Amniotic epithelial cell (primary cell): ENCODE measurements at regions not wholly inside any gene's neighbourhood (a gene's known extent, or its start where the extent isn't known, plus 50 kb on each side); places are given as distances from the start of the nearest gene placed in this dataset.
A peak's percentile ranks its signal among the peaks of the same experiment; 100 is the strongest.
"Not testable (repeated sequence)": the region's sequence is repeated elsewhere in the genome, so short reads cannot be mapped to it uniquely, and the experiment has no call there.

Experiments used
- DNase-seq: peaks from one replicate; pipeline ENCODE4 v3.0.0-alpha.2; 2010; ENCODE audit warnings: low read depth

DNA sequence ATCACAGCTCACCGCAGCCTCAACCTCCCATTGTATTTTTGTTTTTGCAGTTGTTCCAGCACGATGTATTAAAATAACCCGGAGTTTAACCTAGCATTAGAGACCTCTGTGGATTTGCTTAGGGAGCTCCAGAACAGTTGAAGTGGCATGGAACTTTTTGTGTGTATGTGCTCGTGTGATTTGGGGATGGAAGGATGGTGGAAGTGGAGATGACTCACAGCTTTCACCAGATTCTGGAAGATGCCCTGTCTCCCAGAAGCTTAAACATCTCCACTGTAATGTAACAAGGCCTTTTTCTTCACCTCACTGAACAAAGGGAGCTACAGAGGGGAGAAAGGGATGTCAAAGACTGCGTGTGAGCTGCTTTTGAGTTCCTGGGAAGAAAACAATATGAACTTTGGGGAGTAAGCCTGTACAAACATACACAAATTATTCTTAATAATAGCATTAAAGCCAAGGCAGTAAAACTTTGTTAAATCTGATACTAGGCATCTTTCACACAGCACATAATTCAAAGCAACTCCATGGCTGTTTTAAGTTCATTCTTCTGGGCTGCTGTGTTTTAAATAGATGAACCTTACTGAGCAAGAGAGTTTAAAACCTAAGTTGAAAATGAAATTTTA lies 226.4 kb downstream of the ADAMTS15 start:
- no peak for DNase-seq

DNA sequence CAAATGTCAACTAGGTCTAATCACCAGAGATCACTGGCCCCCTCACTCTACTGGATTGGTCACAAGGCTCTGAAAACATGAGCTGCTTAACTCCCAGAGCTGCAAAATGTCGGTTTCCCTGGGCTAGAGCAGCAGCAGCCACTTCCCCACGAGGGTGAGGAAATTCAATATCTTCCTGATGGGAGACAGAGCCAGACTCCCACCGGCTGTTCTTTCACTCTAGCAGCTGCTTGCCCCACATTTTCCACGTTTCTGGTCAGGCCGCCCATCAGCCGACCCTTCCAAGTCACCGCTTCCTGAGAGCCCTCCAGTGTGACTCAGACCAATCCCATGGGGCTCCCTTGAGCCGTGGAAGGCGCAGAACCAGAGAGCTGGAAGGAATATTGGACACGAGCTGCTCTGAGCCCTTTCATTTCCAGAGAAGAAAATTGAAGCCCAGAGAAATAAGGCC lies 227.0 kb downstream of the ADAMTS15 start:
- peak; percentile 67 for DNase-seq

DNA sequence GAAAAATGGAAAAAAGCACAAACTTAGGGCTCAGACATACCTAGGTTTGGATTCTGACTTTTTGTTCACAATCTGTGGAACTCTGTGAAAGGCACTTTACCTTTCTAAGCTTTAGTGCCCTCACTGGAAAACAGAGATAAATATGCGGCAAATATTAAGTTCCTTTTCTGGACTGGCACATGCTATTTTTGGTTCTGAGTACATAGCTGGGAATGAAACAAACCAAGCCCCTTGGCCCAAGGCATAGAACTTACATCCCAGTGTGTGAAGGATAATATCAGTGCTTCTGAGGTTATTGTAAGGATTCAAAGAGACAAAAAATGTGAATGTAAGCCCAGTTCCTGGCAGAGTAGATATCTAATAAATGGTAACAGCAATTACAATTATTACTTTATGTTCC lies 227.5 kb downstream of the ADAMTS15 start:
- no peak for DNase-seq

DNA sequence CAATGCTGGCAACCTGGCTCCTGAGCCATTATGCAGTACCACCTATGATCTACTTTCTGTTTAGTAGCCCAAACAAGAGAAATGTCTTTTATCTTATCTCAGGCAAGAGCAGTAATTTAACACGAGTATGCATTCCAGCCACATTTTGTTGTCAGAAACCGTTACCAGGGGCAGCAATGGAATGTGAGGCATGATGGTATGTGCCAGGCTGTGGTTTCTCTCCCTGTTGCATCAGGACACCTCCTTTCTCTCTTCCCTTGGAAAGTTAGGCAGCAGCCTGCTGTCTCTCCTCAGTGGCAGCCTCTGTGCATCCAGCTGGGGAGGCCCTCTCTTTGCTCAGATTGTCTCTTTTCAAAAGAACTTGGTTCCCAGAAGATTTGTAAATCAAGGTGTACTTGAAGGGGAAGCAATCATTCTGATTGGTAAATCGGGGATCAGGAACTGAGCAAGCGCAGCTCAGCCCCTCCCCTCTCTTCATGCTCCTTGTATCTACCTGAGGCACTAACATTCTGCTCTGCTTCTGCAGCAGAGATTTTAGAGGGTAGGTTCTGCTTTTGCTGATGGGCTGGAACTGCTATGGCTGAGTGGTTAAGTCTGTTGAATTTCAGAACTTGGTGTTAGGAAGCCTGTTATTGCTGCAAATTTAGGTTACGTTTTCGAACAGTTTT lies 229.2 kb downstream of the ADAMTS15 start:
- DNase-seq, result peak; percentile 98

DNA sequence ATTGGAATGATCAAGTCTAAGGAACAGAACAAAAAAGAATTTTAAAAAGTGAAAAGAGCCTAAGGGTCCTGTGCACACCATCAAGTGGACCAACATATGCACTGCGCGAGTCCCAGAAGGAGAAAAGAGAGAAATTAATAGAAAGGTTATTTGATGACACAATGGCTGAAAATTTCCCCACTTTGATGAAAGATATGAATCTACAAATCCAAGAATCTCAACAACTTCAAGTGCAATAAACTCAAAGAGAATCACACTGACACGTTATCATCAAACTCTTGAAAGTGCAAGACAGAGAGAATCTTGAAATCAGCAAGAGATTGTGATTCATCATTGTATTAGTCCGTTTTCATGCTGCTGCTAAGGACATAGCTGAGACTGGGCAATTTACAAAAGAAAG lies 230.8 kb downstream of the ADAMTS15 start:
- no peak for DNase-seq

DNA sequence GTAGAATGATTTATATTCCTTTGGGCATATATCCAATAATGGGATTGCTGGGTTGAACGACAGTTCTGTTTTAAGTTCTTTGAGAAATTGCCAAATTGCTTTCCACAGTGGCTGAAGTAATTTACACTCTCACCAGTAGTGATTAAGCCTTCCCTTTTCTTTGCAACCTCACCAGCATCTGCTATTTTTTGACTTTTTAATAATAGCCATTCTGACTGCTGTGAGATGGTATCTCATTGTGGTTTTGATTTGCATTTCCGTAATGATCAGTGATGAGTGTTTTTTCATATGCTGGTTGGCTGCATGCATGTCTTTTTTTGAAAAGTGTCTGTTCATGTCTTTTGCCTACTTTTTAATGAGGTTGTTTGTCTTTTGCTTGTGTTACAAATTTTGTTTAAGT lies 233.8 kb downstream of the SNX19 start:
- not testable (repeated sequence) for DNase-seq

DNA sequence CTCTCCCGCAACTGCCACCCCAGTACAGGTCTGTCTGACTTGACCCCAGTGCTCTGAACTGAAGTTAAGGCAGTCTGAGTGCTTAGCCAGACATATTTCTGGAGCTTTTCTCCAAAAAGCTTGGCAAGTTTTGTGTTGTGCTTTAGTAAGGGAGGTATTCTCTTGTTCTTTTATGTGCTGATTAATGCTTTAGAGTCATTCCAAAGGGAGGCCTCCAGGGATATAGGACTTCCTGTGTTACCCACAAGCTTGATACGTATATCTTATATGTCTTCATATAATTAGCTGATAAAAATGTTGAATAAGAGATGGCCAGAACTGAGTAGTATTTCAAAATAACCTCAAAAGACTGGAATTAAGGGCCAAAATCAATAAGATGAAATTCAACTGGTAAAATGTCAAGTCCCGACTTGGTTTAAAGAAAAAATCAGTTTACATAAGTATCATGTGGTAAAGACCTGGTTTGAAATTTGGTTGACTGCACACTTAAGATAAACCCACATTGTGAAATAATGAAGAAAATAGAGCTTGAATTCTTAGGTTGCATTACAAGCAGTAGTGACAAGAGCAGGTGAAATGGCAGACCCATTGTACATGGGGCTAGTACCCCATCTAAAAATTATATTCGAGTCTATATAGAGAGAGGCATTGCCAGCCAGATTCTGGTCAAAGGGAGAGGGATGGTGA lies 226.9 kb downstream of the SNX19 start:
- peak; percentile 46 for DNase-seq

DNA sequence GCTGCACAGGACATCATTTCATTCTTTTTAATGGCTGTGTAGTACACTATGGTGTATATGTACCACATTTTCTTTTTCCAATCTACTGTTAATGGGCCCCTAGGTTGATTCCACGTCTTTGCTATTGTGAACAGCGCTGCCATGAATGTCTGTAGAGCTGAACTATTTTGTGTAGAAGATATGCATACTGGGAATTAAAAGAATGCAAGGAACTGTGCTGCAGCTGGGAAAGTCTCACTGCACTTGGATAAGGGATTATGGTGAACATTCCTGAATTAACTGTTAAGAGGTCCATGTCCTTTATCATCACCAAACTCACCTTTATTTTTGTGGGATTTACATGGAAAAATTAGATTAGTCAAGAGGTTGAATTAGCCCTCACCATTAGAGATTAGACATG lies 224.7 kb downstream of the SNX19 start:
- no peak for DNase-seq

DNA sequence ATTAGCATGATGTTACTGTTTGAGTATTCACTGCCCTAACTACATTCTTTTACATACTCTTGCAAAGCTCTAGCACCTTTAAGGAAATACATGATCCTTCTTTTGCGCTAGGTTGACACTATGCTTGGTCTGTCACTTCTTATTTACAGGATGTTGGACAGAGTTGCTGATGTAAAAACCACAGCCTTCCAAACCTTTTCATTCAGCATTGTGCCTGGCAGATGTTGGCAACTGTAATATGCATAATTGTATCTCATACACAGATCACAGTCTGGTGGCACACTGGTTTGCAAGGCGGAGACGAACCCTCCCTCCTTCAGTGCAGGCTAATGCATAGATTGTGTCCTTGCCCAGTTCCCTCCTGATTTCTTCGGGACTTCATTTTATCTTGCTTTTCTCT lies 224.1 kb downstream of the SNX19 start:
- DNase-seq, result no peak

DNA sequence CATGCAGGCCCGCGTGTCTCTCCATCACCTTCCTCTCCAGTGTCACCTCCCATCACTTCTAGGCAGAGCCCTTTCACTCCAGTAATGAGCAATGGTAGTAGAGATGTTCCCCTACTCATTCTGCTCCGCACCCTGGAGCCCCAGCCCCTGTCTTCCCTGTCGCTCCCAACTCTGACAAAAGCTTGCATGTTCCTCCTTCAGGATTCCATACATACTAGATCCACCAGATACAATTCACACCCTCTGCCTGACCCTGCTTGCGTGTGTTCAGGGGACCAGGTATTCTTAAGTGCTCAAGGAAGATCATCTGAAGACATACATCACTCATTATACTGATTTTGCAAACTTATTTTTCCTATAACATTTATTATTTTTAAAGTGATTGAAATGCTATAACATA lies 222.7 kb downstream of the SNX19 start:
- DNase-seq, result no peak

DNA sequence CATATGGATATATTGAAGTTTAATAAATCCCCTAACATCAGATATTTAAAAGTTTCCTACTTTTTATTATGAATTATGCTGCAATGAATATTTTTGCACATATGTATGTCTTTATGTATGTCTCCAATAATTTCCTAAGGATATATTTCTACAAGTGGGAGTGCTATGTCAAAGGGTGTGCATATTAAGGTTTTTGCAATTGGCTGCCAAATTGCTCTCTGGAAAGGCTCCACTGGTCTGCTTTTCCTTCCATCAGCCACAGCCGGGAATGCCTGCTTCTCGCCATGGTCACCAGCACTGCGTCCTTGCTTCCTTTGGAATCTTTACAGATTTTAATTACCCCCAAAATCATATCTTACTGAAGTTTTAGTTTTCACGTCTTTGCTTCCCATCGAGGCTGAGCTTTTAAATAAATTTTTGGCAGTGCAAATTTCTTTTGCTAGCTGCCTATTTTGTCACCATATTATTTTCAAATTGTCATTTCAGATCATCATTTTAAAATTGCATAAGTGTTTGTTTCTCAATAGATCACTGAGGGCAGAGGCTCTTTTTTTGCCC lies 221.7 kb downstream of the SNX19 start:
- no peak for DNase-seq

DNA sequence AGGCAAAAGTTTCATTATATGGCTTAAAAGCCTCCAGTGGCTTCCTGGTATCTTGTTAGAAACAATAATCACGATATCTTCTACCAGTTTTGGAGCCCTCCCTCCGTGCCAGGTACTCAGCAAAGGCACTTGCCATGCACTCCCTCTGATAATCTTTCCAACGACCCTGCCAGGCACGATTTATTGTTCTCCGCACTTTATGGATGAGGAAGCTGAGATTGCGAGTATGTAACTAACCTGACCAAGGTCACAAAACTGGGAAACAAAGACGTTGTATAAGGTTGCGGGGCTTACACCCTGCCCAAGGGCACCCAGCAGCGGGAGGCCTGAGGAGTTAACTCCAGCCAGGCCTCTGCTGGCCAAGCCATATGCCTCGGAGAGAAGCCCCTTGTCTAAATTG lies 218.1 kb downstream of the SNX19 start:
- DNase-seq, result no peak

DNA sequence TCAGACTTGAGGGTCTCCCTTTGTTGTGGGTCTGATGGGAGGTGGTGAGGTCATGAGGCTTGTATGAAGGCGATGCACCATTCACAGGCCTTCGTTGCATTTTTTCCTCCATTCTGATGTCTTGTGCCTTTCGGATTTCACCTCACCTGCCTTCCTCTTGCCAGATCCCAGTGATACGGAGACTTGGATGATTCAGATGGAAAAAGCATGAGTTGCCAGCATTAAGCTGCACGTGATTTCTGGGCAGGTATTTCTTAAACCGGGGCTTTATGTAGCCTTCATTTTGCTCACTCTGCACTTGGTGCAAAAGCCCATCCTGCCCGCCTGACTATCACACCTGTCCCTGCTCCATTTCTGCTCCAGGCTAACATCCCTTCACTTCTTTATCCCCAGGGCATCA lies 216.7 kb downstream of the SNX19 start:
- DNase-seq, result no peak

DNA sequence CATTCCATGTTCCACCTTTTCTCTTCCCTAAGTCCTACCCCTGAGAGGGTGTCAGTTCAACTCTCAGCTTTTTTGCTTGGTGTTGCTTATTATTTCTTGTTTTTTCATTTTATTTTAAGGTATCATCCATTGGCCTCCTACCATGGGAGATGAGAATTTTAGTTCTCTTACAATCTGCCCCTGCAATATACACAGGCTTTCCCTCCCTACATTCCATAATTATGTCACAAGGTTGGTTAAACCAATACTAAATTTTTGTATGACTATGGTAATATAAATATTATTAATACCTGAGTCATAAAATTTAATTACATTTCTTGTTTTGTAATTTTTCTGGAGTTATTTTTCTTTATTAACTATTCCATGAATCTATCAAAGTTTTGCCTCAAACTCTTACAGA lies 216.2 kb downstream of the SNX19 start:
- DNase-seq, result no peak

DNA sequence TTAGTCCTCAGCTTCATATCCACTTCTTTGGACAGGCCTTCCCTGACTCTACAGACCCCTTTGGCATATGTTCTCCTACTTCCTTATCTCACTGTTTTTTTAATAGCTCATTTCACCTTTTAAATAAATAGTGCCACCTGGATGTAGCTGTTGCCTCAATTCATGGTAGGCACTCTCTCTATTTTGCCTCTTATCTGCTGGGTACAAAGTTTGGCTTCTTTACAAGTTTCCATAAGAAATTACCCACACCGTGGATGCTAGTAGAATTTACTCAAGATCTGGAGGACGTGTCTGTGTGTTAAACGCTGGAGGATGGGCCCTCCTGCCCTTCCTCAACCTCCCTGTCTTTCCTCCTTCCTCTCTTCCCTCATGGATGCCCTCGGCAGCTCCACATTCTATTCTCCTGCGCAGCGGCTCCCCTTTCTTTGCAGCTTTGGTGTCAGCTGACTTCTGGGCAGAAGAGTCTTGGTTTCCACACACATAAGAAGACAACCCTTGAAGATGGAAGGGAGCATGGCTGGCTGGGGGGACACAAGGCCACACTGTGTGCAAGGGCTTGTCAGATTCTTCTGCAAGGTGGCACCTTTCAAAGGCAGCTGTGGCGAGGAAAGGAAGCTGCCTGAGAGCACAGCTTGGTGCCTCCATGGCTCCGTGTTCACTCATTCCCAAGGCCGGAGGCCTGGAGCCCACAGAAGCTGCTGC lies 212.6 kb downstream of the SNX19 start:
- DNase-seq, result no peak

DNA sequence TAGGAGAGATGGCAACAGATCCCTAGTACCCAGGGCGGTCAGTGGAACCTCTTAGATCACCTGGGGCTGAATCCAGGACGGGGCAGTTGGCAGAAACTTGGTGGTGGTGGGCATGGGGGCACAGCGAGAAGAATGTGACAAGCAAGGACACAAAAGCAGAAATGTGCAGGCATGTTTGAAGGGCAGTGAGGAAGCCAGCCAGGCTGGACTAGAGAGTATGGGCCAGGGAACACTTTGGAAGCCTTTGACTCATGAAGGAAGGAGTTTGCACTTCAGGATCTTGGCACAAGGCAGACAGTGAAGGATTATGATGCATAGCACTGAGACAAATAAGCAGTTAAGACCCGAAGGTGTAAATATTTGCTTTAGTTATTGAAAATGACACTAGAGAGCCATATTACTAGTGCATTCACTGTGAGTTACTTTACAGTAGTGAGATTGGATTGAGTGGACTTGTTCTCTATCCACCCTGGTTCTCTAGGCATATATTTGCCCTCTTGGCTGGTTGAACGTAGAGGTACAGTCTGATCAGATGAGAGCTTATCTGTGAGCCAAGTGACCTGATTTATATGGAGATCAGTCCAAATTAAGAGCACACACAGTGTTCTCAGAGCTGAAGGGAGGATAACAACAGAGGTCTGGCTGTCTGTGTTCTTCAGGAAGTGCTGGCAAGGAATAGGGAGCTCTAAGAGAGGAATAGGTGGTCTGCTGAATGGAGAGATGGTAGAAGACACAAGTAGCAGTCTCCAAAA lies 210.4 kb downstream of the SNX19 start:
- no peak for DNase-seq

DNA sequence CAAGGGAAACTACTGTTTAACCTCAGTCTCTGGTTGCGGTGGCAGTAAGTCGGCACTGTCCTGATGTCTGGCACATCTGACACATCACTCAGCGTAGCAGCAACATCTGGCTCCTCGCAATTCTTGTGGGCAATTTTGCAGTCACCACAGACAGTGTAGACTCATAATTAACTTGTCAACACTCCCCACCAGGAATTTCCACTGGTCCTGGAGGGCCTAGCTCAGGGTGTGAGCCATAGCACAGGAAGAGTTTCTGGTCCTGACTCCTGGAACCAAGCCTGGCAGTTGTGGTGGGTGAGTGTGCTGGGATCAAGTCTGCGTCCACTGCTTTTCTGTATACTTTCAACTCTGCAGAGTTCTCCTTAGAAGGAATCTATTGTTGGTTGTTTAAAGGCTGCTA lies 209.7 kb downstream of the SNX19 start:
- no peak for DNase-seq

DNA sequence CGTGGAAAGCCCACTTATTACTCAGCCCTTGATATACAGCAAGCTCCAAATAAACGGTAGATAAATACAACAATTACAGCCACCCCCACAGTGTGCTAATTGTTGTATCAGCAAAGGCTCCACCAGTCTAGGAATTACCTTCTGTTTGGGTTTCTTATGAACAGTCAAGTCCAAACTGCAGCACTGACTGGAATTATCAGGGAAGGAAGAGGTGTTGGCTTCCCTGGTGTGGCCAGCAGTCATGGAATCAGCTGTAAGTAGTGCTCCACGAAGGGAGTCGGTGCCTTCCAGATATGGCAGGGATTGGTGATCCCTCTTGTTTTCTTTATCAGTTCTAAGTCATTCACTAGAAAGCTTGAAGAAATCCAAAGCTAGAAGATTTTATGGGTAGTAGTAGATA lies 209.1 kb downstream of the SNX19 start:
- no peak for DNase-seq

DNA sequence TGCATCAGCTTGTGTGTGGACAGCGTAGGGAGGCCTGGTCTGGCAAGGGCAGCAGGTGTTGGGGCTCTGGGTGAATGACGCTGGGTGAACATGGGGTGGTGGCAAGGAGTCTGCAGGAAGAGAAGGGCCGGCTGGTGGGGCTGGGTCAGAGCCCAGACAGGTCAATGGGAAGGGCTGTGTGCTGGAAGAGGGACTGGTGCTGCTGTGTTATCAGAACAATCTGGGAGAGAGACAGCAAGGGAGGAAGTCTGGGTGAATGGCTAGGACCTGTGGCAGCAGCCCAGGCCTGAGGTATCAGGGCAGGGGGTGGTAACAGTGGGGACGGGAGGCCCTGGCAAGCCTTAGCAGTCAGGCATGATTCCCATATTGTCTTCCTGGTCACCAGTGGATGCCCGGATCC lies 206.7 kb downstream of the SNX19 start:
- DNase-seq, result no peak

DNA sequence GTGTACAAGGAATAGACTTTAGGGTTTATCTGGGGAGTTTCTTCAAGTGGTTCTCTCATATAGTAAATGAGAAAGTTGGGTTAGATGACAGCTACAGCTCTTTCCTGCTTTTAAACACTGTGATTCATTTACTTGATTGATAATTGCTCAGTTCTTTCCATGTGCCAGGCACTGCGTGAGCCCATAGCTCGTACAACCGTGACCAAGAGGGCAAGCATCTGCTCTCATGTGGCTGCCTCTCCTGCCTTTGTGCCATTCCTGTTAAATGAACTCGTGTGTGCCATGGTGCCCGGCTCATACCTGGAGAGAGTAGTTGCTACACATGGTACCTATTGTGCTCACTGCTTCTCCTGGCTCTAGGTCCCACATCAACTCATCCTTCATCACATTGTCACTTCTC lies 206.3 kb downstream of the SNX19 start:
- DNase-seq, result no peak

DNA sequence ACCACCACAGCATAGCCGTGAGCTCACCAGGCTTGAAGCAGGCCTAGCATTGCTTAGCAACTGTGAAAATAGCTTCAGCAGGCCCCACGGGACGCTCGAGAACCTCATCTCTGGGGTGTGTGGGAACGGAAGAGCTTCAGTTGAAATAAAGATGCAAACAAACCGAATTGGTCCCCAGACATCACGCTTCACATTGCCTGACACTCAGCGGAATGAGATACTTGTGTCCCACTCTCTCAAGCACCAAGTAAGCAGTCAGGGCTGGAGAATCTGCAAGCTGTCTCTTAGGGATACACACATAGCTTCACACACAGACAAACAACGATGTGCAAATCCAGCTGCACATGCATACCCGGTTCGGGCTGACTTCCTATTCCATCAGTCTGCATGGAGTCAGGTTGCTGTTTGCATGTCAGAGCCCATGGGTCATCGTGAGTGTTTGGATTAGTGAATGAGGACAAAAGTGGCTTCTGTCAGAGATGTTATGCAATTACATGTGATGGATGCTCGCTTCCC lies 205.7 kb downstream of the SNX19 start:
- DNase-seq, result no peak

DNA sequence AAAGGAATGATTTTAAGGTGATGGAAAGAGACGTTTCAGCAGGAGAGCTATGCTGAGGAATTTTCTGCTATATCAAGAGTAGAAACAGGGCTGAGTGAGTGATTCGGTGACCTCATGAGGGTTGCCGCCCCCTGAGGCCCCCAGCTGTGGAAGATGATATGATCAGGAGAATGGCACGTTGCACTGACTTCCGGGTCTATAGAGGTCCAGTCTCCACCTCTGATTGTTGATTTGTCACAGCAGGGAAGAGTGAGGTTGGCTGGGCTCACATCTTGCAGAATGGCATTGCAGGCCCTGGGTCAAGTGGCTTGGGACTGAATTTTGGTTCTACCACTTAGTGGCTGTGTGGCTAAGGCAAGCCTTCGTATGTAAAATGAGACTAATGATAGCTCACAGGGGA lies 205.1 kb downstream of the SNX19 start:
- DNase-seq, result no peak
